Esophagus squamous epithelium (tissue), 5 donors: ENCODE measurements at regions not wholly inside any gene's neighbourhood (a gene's known extent, or its start where the extent isn't known, plus 50 kb on each side); places are given as distances from the start of the nearest gene placed in this dataset.

Experiments
- DNase-seq: peaks from one replicate; lab custom pipeline; 2025; lab: John Stamatoyannopoulos, UW
- H3K27ac ChIP-seq, 4 donors: fragments of 200-600 bp; sonication (generic); one replicate each; pipeline ENCODE4 v1.5.1; 2016 to 2019; ENCODE audit warnings: mild to moderate bottlenecking in 1 of 4
- H3K27me3 ChIP-seq, 4 donors: fragments of 200-600 bp; sonication (generic); 1 replicate in 3 of 4; 2 replicates in 1 of 4; pipeline versions ENCODE4 v1.5.1 to v1.6.0; 2017 to 2021; ENCODE audit warnings: antibody characterized with exemption in 1 of 4
- H3K36me3 ChIP-seq, 3 donors: fragments of 200-600 bp; sonication (generic); one replicate each; pipeline ENCODE4 v1.5.1; 2016 to 2019
- H3K4me1 ChIP-seq, 3 donors: fragments of 200-600 bp; sonication (generic); one replicate each; pipeline ENCODE4 v1.5.1; 2017 to 2019
- H3K4me3 ChIP-seq, 4 donors: fragments of 200-600 bp; sonication (generic); 1 replicate in 3 of 4; 2 replicates in 1 of 4; pipeline ENCODE4 v1.5.1; 2016 to 2019; ENCODE audit warnings: mild to moderate bottlenecking in 2 of 4, moderate library complexity in 1 of 4
- H3K9me3 ChIP-seq, 3 donors: fragments of 200-600 bp; sonication (generic); one replicate each; pipeline ENCODE4 v1.5.1; 2016 to 2019
- POLR2A ChIP-seq, 4 donors: fragments of 450-650 bp; IDR thresholded peaks; one replicate each; pipeline ENCODE4 v1.6.1; 2017; ENCODE audit warnings: antibody characterized with exemption in 4 of 4, mild to moderate bottlenecking in 4 of 4, moderate library complexity in 3 of 4
- WGBS, 2 donors: methylation state at CpG; one replicate each; pipeline ENCODE4 v1.1.5; 2018; 5-methylcytosine and 5-hydroxymethylcytosine counted together
- intact Hi-C: fragments of 100-400 bp; cut with DNase I; formaldehyde crosslinking; loops from one replicate; pipeline ENCODE4 v1.15.0; 2022
- TF ChIP-seq, protein P1 (sequence below), 6 experiments: fragments of 450-650 bp in 4 of 6; fragments of 200-600 bp in 2 of 6; sonication (generic) in 2 of 6; IDR thresholded peaks; one replicate each; pipeline ENCODE4 v1.5.1; 2016 to 2019; ENCODE audit warnings: antibody characterized with exemption in 6 of 6, mild to moderate bottlenecking in 4 of 6, moderate library complexity in 4 of 6
- donor health status: DM: yes; HTN: yes; CAD: no.

DNA sequence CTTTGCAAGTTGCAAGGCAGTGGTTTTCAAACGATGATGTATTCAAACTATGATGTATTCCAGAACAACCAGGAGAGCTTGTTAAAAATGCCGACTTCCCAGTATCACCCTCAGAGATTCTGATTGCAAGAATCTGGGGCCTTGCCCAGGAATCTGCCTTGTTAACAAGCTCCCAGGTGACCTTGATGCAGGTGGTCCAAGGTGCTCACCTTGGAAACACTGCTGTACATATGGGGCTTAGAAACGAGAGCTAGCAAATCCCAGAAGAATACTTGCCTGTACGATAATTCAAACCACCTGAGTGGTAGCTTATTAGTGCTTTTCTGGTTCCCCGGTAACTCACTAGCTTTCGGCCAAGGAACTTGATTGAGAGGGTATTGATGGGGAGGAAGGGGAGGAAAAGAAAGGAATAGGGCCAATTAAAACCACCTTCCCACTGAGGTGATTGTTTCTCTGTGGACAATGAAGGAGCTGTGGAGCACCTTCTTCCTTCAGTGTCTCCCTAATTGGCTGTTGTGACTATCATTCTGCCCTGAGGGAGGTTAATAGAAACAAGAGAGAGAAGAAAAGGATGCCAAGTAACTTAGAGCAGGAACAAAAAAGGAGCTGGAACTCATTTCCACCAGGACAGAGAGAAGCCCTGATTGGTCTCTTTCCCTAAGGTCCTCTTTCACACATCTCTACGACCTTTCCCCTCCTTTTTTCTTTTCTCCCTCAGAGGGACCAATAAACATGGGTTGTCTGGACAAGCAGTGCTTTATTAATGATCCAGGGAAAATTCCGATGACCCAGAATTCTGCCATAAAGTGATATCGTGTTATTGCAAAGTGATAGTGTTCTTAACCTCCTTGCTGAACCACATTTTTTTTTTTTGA, 218.8 kb downstream of the TMEM167A start:
- Histone ChIP-seq H3K27ac (no peak overlapping the region), H3K9me3 (no peaks in the 10 kb centered on the region), H3K27me3 (no peaks in the 10 kb centered on the region), H3K36me3 (no peaks in the 10 kb centered on the region), H3K4me1 (no peaks in the 10 kb centered on the region), H3K4me3 (no peak overlapping the region)
- no peak for DNase-seq
- intact Hi-C loops: no loop called here
- TF ChIP-seq, protein P1, sequence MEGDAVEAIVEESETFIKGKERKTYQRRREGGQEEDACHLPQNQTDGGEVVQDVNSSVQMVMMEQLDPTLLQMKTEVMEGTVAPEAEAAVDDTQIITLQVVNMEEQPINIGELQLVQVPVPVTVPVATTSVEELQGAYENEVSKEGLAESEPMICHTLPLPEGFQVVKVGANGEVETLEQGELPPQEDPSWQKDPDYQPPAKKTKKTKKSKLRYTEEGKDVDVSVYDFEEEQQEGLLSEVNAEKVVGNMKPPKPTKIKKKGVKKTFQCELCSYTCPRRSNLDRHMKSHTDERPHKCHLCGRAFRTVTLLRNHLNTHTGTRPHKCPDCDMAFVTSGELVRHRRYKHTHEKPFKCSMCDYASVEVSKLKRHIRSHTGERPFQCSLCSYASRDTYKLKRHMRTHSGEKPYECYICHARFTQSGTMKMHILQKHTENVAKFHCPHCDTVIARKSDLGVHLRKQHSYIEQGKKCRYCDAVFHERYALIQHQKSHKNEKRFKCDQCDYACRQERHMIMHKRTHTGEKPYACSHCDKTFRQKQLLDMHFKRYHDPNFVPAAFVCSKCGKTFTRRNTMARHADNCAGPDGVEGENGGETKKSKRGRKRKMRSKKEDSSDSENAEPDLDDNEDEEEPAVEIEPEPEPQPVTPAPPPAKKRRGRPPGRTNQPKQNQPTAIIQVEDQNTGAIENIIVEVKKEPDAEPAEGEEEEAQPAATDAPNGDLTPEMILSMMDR (IDR thresholded peaks at IDR 0.05): no peak
- TF ChIP-seq POLR2A (IDR thresholded peaks at IDR 0.05): no peak
- 65 to 80% methylated on average over 9 of the region's 9 CpGs for WGBS, 2 donors

DNA sequence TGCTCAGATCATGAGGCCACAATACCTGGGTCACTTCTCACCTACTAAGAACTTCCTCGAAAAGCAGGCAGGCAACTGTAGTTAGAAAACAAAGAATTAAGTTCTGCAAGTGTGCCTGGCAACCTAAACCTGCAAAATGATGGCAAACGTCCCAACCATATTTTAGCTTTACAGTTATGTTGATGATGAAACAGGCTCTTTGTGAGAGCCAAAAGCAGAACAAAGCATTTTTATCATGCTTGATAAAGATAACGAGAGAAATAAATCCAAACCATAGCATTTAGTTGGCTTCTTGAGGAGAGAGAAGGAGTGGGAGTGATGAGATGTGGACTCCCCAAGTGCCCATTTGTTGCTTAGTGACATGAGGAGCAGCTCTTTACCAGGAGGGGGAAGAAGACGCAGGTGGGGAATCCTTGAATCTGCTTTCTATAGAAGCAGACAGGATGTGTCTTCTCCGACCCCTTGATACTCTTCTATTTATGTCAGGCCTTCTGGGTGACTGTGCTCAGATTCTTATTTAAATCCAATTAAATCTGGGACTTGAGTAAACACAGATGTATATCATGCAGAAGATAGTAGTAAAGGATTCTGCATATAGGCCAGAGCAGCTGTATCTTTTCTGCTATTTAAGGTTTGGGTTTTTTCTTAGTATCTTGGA, 221.2 kb downstream of the TMEM167A start:
- intact Hi-C loops: no loop called here
- H3K27me3 ChIP-seq: no peaks in the 10 kb centered on the region
- TF ChIP-seq, protein P1 (IDR thresholded peaks at IDR 0.05): no peak
- TF ChIP-seq POLR2A (IDR thresholded peaks at IDR 0.05): no peak
- no peaks in the 10 kb centered on the region for H3K4me1 ChIP-seq
- no peaks in the 10 kb centered on the region for H3K36me3 ChIP-seq
- H3K9me3 ChIP-seq: no peaks in the 10 kb centered on the region
- no peak overlapping the region for H3K4me3 ChIP-seq
- DNase-seq: no peak
- WGBS, 2 donors: 58 to 70% methylated on average over 5 of the region's 5 CpGs
- H3K27ac ChIP-seq: no peak overlapping the region

DNA sequence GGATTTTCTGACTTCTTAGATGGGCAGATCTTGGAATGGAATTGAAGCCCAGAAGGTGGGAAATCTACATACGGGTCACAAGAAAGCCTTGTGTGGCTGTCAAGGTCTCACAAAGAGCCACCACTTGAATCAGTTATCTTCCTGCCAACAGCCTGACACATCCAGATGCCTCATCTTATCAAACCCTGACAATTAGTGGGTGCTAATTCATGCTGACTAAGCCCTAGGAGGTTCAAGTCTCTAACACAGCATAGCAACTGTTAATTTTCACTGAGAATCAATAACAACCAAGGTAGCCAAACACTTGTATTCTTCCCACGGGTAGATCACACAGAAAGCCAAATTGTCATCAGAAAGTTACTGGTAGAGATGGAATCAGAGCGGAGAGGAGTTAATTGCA, 222.2 kb downstream of the TMEM167A start:
- intact Hi-C loops: no loop called here
- Histone ChIP-seq H3K27me3 (no peaks in the 10 kb centered on the region), H3K4me3 (no peak overlapping the region), H3K4me1 (no peaks in the 10 kb centered on the region), H3K27ac (no peak overlapping the region), H3K36me3 (no peaks in the 10 kb centered on the region), H3K9me3 (no peaks in the 10 kb centered on the region)
- TF ChIP-seq POLR2A (IDR thresholded peaks at IDR 0.05): no peak
- TF ChIP-seq, protein P1 (IDR thresholded peaks at IDR 0.05): no peak
- WGBS, 2 donors: 63 to 78% methylated on average over 3 of the region's 3 CpGs
- DNase-seq: no peak

DNA sequence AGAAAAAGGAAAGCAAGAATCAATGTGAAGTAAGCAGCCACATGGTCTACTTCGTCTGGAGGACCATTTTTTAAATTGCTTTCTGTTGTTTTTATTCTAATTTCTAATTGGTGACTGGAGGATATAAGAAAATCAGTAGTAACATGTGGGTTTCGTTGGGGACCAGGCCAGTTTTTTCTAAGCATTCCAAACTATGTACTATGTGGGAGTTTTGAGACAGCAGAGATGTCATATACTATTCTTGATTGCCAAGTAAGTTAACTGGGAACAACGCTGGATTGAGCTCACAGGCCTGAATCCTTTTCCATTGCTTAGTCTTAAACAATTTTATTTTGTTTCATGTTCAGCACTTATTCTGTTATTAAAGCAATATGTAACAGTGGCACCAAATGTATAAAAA, 225.7 kb downstream of the TMEM167A start:
- no peak for TF ChIP-seq POLR2A (IDR thresholded peaks at IDR 0.05)
- TF ChIP-seq, protein P1 (IDR thresholded peaks at IDR 0.05): no peak
- no peaks in the 10 kb centered on the region for H3K4me1 ChIP-seq
- intact Hi-C loops: no loop called here
- no peak overlapping the region for H3K4me3 ChIP-seq
- no peak for DNase-seq
- no peak overlapping the region for H3K27ac ChIP-seq
- no peaks in the 10 kb centered on the region for H3K9me3 ChIP-seq
- WGBS, 2 donors: 40 to 44% methylated on average over 3 of the region's 3 CpGs
- H3K27me3 ChIP-seq: no peaks in the 10 kb centered on the region
- H3K36me3 ChIP-seq: no peaks in the 10 kb centered on the region

DNA sequence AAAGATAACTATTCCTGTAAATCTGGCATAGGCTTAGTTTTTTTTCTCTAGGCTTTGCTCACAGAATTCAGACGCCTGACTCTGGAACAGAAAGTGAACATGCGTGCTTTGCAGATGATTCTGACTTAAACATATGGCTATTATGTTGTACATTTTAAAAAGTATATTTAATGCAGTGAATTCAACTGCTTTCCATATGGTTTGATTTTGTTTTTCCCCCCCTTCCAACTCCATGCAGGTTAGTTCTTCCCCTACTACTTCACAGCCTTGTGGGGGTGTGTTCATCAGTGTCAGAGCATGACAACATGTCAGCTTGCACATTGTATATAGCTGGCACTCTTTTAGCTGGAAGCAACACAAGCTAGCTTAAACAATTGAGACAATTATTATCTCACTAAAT, 226.8 kb downstream of the TMEM167A start:
- H3K4me1 ChIP-seq: no peaks in the 10 kb centered on the region
- H3K36me3 ChIP-seq: no peaks in the 10 kb centered on the region
- 89 to 96% methylated on average over 2 of the region's 2 CpGs for WGBS, 2 donors
- no peaks in the 10 kb centered on the region for H3K27me3 ChIP-seq
- DNase-seq: no peak
- no peak overlapping the region for H3K4me3 ChIP-seq
- H3K9me3 ChIP-seq: no peaks in the 10 kb centered on the region
- TF ChIP-seq POLR2A (IDR thresholded peaks at IDR 0.05): no peak
- TF ChIP-seq, protein P1 (IDR thresholded peaks at IDR 0.05): no peak
- H3K27ac ChIP-seq: no peak overlapping the region
- intact Hi-C loops: no loop called here
